ENCODE measurements at regions not wholly inside any gene's neighbourhood (a gene's known extent, or its start where the extent isn't known, plus 50 kb on each side); places are given as distances from the start of the nearest gene placed in this dataset.

DNA sequence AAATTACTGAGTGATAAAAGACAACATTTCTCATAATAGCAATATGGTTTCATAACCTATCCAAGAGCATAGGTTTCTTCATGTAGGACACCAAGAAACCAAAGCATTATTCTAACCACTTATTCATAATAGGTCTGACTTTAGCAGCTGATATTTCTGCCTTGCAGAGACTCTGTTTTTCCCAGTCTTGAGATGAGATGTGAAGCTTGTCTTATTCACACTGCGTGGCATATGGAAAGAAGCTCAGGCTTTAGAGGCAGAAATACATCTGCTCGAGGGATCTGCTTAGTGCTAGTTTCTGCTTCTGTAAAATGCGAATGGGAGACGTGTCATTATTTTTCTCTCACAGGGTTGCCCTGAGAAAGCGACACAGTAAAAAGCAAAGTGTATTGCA, 232.0 kb upstream of the SPRY2 start:
- TF ChIP-seq, protein P1, sequence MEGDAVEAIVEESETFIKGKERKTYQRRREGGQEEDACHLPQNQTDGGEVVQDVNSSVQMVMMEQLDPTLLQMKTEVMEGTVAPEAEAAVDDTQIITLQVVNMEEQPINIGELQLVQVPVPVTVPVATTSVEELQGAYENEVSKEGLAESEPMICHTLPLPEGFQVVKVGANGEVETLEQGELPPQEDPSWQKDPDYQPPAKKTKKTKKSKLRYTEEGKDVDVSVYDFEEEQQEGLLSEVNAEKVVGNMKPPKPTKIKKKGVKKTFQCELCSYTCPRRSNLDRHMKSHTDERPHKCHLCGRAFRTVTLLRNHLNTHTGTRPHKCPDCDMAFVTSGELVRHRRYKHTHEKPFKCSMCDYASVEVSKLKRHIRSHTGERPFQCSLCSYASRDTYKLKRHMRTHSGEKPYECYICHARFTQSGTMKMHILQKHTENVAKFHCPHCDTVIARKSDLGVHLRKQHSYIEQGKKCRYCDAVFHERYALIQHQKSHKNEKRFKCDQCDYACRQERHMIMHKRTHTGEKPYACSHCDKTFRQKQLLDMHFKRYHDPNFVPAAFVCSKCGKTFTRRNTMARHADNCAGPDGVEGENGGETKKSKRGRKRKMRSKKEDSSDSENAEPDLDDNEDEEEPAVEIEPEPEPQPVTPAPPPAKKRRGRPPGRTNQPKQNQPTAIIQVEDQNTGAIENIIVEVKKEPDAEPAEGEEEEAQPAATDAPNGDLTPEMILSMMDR (IDR thresholded peaks at IDR 0.05) = no peak
- TF ChIP-seq EP300 (IDR thresholded peaks at IDR 0.05) (no peak), POLR2AphosphoS5 (IDR thresholded peaks at IDR 0.05) (no peak)

Data from sigmoid colon (tissue), 4 donors.